Stimulated activated CD8-positive, alpha-beta memory T cell treated with anti-CD3 and anti-CD28 coated beads, Interleukin-4, amount 100 ng/mL, for 24 hours (primary cell): ENCODE measurements at regions not wholly inside any gene's neighbourhood (a gene's known extent, or its start where the extent isn't known, plus 50 kb on each side); places are given as distances from the start of the nearest gene placed in this dataset.

Source experiments
- DNase-seq: peaks from one replicate; pipeline ENCODE4 v3.0.0-alpha.2; 2020; ENCODE audit warnings: low read depth

DNA sequence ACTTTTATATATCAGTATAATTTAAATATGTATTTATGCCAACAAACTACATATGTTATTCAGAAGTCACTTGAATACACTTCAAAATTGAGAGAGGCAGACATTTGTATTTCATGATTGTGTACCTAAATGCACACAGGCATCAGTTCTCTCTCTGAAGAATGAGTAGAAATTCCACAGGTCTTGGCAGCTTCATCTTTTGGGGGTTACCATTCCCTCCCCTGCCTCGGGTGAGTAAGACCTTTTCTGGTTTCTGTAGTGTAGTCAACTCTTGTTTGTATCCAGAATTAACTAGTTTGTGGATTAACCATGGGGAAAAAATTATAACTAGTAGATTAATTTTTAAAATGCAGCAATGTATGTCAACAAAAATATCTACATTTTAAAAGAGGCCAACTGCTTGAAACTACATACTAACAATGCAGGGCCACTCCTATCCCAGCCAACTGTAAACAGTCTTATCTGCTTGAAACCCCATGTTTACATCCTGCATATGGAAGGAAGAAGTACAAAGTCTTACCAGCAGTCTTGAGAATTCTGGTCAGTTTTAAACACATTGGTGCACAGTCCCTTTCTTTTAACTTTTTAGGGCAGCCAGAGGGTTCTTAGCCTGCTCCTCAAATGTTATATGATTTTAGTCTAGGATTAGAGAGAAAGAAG lies 339.6 kb upstream of the KIF2A start:
- DNase-seq, result no peak

DNA sequence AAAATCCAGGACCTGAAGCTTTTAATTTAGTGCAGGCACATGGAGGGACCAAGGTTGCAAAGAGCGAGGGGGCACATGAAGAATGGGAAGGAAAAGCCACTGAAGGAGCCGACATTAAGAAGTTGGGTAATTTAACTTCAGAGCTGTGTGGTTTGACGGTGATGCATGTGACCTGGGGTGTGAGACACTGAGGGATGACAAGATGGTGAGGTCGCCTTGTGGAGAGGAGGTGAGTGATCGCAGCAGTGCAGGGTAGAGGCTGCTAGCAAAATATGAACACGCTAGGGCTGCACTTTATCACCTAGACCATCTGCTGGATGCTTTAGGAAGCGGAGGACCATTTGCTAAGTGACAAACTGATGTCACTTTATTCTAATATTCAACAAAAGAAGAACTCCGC lies 339.0 kb upstream of the KIF2A start:
- no peak for DNase-seq

DNA sequence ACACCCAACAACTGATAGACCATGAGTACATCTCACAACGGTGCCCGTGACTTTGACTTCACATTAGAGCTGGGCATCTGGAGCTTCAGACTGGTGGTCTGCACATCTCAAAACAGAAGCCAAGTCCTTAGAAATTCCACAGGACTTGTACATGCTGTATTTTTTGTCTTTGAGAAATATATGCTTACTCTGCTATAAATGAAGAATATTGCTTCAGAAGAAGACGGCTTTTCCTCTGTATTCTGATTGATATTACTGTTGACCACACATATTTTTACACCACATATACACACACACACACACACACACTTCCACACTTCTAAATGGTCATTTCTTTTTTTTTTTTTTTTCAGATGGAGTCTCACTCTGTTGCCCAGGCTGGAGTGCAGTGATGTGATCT lies 338.3 kb upstream of the KIF2A start:
- no peak for DNase-seq

DNA sequence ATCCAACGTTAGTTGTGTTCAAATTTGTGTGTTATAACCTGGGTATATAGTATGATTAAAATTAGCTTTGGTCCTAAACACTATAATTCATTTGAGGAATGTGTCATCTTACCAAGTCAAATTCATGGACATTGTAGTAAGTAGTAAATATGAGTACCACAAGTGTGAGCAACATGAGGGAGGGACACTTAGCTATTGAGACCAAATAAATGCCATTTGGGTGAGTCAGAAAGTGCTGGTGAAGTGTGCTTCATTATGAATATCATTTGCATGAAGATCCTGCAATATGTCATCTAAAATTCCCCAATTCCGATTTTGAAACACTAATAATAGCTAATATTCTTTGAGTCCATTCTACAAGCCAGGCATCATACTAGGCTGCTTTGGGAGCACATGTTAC lies 336.7 kb upstream of the KIF2A start:
- DNase-seq, result no peak

DNA sequence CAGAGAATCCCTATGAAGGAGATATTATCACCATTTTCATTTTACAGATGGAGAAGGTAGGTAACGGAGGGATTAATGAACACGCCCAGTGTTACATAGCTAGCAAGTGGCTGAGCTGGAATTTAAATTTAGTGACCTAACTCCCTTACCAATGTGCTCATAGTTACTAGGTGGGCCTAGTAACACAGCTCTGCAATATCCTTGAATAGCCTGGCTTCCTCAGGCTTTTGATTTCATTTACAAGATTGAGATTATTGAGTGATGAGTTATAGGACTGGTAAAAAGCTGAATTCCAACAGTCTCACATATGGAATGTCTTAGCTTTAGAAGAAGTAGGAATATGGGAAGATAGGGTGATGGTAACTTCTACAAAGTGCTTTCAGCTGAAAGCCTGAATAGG lies 336.3 kb upstream of the KIF2A start:
- DNase-seq, result no peak

DNA sequence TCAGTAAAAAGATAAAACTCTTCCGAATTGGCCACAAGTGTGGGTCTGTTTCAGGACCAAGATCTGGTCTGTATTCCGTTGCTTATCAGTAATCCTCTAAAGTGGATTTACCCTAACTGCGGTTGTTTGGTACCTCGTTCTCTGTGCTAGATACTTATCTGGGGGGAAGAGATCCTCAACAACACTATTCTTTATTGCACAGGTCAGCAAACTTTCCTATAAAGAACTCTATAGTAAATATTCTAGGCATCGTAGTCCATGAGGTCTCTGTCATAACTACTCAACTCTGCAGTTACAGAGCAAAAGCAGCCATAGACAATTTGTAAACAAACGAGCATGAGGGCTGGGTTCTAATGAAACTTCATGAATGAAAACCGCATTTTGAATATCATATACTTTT lies 335.8 kb upstream of the KIF2A start:
- no peak for DNase-seq

DNA sequence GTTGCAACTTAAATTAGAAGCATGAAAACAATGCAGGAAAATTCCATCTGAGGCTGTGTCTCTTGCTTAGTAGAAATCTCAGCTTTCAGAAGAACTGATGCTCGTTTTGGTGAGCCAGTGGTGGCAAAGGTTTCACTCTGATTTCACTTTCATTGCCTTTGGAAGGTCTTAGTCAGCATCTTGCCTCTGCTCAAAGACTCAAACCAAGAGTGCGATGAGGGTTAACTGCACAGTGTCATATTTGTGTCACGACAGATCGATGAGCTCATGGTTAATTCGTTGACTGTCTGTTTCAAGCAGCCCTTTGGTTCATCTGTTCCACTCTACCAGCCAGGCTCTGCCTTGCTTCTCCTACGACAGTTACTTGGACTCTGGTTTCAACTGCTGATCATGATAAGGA lies 331.3 kb upstream of the KIF2A start:
- no peak for DNase-seq

DNA sequence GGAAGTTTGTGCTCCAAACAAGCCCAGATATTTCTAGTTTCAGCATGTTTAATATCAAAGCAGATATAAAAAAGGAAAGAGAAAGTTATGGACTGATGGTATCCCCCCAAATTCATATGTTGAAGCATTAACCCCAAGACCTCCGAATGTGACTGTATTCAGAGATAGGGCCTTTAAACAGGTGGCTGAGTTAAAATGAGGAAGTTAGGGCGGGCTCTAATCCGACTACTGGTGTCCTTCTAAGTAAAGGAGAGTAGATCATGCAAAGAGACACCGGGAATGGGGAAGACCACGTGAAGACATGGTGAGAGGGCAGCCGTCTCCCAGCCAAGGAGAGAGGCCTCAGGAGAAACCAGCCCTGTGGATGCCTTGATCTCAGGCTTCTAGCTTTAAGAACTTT lies 324.1 kb upstream of the KIF2A start:
- DNase-seq, result no peak

DNA sequence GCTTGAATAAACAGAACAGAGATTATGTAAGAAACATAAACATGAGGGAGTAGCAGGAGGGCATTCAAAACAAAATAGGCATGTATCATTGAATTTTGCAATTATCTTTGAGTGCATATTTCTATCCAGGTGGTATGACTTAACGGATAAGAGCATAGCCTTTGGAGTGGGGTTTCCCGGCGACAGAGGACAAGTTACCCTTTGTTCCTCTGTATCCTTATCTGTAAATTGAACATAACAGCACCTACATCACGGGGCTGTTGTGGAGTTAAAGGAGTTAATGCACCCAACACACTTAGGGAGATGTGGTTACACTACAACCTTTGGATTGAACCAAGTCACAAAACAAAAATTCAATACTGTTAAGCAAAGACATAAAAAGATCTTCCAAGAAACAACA lies 314.6 kb upstream of the KIF2A start:
- DNase-seq, result no peak

DNA sequence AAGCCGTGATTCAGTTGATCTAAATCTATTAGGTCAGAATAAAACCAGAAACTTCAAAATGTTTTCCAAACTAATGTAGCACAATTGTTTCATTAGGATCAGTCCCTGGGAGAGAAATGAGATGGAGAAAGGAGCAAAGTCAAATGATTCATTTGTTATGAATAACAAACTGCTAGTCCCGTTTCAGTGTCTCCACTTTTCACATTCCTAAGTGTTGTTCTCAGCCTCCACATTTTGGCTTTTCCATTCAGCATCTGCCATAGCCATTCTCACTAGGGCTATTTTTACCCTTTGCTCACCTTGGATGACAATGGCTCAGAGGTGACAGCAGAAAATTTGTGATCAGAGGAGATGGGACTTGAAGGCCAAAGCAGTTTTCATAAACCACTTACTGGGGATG lies 314.1 kb upstream of the KIF2A start:
- no peak for DNase-seq

DNA sequence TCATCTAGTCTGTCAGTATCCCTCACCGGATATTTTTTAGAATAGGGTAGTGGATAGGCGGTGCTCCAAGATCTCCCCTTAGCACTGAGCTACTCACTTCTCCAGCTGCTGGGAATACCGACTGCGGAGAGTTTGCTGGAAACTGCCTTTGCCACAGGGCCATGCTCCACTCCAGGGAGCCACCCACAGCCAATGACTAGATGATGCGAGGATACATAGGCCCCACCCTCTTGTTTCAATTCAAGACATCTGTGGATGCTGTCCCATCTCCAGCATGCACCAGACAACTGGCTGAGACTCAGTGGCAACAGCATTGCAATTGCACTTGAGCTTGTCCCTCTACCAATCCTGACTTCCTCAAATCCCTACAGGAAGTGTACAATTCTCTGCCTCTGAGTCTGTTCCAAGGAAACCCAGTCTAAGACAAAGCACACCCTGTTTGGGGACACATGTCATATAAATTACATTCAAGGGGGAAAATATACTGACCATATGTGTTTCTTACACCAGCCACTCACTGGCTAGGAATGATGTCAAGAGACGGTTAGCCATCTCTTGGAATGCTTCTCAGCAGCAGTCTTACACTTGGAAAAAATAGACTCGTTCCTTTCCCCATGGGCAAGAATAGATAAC lies 312.6 kb upstream of the KIF2A start:
- DNase-seq, result no peak

DNA sequence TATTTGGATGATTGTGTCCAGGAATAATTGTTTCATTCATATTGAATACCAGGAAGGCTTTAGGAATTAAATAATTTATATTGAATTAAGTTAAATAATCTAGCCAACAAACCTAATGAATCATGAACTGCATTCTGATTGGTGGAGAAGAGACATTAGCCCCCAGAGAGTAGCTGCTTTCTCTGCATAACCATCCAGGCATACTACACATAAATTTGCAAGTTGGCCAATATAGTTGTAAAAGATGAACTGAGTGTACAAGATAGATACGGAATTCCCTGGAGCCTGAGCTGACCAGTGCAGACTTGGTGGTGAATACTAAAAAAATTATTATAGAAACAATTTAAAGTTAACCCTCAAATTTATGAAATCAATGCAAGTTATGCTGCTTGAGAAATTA lies 311.8 kb upstream of the KIF2A start:
- DNase-seq, result no peak

DNA sequence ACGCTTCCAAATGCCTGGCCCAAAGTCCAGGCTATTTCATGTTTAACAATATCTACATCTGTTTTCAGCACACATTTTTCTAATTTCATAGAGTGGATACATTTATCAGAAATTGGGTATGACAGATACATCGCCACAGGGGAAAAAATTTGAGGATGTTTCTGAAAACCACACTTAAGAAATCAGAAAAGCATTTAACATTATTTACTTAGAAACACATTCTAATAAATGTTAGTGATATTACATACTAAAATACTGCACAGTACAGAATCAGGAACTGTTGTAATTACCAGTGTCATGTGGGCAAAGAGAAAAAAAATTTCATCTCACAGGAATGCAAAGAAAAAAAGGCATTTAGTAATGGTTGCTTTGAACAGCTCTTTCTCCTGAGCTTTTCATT lies 310.5 kb upstream of the KIF2A start:
- no peak for DNase-seq

DNA sequence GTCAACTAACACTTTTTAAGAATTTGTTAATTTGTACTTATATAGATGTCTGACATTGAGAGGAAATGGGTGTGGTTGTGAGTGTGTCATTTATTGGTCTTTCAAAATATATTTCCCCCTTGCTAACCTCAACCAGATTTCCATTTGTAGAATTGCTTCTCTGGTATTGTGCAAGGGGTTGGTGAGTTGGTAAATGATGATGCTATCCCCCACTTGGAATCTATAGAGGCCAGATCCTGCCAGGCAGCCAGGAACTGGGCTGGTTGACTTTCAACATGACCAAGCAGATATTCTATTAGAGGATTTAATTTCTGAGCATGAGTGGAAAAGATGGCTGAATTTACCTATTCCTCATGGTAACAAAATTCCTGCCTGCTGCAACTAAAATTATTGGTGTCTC lies 306.6 kb upstream of the KIF2A start:
- DNase-seq, result no peak

DNA sequence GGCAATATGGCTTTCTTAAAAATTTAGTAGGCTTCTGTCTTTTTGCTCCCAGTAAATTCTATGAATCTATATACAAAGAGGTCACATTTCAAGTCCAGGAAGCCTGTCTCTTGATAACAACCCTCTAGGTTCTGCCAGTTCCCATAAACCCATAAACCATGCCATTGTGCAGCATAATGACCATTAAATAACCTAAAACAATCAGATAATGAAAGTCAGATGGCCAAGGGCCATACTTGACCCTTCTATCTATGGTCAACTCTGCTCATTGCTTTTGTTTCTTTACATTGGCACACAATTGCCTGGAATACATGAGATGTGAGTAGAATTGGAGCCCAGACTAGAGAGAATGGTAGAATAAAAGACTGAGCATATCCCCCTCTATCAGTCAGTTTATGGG lies 305.4 kb upstream of the KIF2A start:
- DNase-seq, result no peak

DNA sequence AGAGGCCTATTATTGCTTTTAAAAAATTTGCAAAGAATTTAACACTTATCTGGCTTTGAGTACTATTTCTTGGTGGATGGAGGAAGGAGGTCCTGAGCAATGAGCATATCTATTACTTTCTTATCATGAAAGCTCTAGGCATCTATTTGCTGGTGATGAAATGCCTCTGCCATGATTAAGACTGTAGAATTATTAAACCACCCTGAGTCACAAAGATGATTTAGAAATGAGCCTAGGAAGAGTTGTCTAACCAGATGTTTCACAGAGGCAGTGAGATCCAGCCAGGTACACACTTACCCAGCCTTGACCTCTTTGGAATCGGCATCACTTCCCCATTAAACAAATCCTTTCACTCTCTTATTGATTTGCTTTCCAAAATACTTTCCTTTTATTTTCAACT lies 304.4 kb upstream of the KIF2A start:
- no peak for DNase-seq

DNA sequence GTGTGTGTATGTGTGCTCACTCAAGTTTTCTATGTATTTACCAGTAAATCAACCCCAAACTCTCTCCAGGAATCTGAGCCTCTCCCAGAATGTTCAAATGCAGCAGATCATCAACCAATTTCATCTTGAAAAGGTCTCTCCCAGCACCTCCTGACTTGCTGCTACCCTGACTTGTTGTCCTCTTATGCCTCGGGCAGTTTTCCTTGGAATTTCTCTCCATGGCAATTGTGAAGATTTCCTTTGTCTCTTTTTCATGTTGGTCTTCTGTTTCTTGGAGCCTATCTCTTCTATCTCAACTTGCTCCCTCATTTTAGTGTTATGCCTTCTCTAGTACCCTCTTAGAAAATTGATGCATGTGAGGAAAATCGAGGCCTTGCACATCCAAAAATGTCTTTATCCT lies 303.6 kb upstream of the KIF2A start:
- no peak for DNase-seq

DNA sequence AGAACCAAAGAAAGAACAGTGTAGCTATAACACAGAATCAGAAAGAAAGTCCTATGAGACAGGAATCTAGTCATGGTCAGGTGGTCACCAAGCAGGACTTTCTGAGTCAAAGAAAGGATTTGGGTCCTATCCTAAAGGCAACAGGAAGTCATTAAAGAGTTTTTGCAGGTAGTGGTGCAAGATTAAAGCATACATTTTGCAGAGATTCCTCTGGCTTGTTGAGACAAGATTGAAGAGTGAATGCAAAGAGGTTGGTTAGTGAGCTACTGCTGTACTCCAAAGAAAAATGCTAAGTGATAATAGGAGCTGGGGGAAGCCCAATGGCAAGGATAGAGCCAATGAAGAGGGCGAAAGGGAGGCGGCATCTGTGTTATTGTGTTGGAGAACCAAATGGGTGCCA lies 300.5 kb upstream of the KIF2A start:
- DNase-seq, result no peak

DNA sequence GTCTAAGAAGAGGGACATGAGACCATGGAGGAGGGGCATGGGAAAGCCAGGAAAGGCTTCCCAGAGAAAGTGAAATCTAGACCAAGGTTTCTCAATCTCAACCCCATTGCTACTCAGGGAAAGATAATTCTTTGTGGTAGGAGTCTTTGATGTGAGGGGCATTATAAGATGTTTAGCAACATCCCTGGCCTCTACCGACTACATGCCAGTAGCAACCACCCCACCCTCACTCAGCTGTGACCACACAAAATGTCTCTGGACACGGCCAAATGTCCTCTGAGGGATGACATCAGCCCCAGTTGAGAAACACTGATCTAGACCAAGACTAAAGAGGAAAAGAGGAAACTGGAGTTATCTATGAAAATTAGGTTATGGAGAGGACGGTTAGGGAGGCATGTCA lies 298.5 kb upstream of the KIF2A start:
- no peak for DNase-seq

DNA sequence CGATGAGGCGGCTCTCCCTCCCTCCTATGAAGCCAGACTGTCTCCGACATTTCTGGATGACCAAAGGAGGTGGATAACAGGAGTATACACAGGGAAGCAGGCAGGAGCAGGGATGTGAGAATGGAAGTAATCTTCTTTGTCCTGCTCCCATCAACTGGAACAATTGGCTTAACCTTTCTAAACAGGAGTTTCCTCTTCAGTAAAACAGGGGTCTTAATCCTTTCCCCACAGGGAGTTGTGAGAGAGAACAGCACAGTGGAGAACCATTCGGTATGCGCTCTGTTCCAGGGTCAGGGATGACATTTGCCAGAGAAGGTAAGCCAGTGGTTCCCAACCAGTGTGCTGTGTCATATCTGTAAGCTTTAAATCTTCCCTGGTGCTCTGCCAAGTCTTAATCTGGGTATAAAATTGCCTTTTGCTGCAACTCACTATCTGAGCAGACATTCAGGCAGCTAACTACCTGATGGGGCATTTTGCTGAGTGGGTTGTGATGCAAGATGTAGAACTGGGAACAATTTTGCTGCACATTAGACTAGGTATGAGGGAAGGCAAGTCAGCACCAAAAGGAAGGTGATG lies 294.8 kb upstream of the KIF2A start:
- no peak for DNase-seq

DNA sequence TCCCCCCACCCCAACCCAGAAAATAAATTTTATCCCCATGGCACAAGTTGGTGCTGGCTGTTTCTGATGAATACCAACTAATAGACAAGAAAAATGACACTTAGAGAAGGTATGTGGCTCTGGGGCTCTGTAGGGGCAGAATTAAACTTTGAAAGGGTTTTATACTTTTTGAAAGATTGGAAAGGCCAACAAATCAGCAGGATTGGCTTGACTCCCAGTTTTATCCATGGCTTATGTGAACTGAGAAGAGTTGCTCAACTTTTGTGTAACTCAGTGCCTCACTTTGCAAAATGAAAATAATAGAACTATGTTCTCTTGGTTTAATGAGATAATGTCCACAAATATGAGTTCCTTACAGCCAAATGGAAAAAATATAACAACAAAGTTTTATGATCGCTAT lies 288.9 kb upstream of the KIF2A start:
- DNase-seq, result no peak

DNA sequence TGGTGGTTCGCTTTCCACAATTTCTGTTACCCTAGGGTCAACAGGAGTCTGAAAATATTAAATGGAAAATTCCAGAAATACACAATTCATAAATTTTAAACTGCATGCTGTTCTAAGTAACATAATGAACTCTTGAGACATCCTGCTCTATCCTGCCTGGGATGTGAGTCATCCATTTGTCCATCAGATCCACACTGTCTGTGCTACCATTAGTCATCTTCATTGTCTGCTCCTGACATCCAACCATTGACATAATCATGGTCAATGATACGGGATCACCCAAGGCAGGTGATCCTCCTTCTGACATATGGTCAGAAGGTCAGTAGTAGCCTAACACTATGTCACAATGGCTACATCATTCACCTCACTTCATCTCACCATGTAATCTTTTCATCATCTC lies 276.7 kb upstream of the KIF2A start:
- no peak for DNase-seq

DNA sequence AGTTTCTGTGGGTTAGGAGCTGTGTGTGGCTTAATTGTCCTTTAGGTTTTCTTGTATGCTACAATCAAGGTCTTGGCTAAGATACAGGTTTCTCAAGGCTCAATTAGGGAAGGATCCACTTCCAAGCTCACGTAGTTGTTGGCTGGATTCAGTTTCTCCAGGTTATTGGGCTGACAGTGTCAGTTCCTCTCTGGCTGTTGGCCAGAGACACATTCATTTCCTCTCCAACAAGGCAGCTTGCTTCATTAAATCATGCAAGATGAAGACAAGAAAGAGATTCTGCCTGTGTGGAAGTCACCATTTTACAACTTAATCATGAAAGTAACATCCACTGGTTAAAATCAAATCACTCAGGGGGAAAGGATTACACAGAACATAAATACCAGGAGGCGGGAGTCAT lies 275.7 kb upstream of the KIF2A start:
- DNase-seq, result no peak

DNA sequence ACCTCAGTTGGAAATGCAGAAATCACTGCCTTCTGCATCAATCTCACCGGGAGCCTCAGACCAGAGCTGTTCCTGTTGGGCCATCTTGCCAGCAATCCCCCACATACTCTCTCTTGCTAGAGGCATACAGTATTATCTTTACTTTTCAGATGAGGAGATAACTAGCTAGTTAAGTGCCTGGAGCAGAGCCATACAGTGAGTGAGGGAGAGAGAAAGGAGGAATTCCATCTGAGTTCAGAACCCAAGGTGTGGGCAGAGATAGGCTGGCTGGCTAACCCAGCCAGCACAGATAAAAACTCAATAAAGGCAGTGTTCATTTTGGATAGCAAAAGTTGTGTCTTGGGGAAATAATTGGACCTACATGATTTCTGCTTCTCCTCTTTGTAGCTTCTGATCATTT lies 268.0 kb upstream of the KIF2A start:
- DNase-seq, result no peak
